ENCODE measurements at regions not wholly inside any gene's neighbourhood (a gene's known extent, or its start where the extent isn't known, plus 50 kb on each side); places are given as distances from the start of the nearest gene placed in this dataset.

DNA sequence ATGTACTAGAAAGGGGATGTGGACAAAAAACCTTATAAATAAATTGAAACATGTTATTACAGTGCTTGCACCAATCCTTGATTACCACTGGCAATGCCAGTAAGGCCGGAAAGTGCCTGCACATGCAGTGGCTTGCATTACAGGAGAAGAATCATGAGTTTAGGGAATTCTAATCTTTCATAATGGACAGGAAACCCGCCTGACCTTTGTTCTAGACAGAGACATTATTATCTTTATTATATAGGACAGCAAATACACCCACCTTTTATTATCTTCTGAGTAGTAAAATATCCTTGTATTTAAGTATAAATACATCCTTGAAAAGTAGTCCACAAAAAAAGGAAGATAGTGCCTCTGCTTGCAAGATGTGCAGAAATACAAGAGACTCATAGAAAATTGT is 379.9 kb upstream of the LCORL start:
- no peak for TF ChIP-seq REST (IDR thresholded peaks at IDR 0.05; ENCODE audit: insufficient read depth in 1 of 2, low read depth in 2 of 2, low read length in 2 of 2)
- no peak for TF ChIP-seq FOXP2 (optimal IDR thresholded peaks at IDR 0.05; ENCODE audit: borderline replicate concordance, extremely low read depth, extremely low read length, insufficient read depth)

Data from PFSK-1 (cell line).